Small intestine (tissue), 7 donors: ENCODE measurements at regions not wholly inside any gene's neighbourhood (a gene's known extent, or its start where the extent isn't known, plus 50 kb on each side); places are given as distances from the start of the nearest gene placed in this dataset.
"Not testable (repeated sequence)": the region's sequence is repeated elsewhere in the genome, so short reads cannot be mapped to it uniquely, and the experiment has no call there.

Source experiments
- DNase-seq, 2 donors: peaks; one replicate each; pipeline versions ENCODE4 v3.0.0 to v3.0.0-alpha.2; 2013
- FAIRE-seq: peaks from 2 replicates; lab custom pipeline; 2012; peaks lifted over from hg19 to GRCh38; lab: Jason Lieb, UNC
- H3K27ac ChIP-seq, 3 donors: one replicate each; pipeline ENCODE4 v1.5.1; 2013; ENCODE audit warnings: low read length in 2 of 3, mild to moderate bottlenecking in 2 of 3, control low read depth in 1 of 3, inconsistent platforms in 1 of 3, low read depth in 1 of 3, moderate library complexity in 1 of 3
- H3K27me3 ChIP-seq, 3 donors: one replicate each; pipeline ENCODE4 v1.6.1; 2013; ENCODE audit warnings: low read length in 3 of 3, inconsistent platforms in 1 of 3; ENCODE audit not compliant: control insufficient read depth in 3 of 3, insufficient read depth in 3 of 3
- H3K36me3 ChIP-seq, 3 donors: one replicate each; pipeline ENCODE4 v1.6.1; 2013; ENCODE audit warnings: low read length in 3 of 3, inconsistent platforms in 1 of 3, low read depth in 1 of 3, mild to moderate bottlenecking in 1 of 3, moderate library complexity in 1 of 3; ENCODE audit not compliant: control insufficient read depth in 3 of 3, insufficient read depth in 2 of 3
- H3K4me1 ChIP-seq, 3 donors: one replicate each; pipeline ENCODE4 v1.6.1; 2013; ENCODE audit warnings: low read length in 2 of 3, inconsistent platforms in 1 of 3, low read depth in 1 of 3, mild to moderate bottlenecking in 1 of 3, moderate library complexity in 1 of 3; ENCODE audit not compliant: control insufficient read depth in 3 of 3, insufficient read depth in 2 of 3
- H3K4me3 ChIP-seq, 3 donors: one replicate each; pipeline ENCODE4 v1.5.1; 2013; ENCODE audit warnings: low read length in 3 of 3, control low read depth in 1 of 3, inconsistent platforms in 1 of 3, low read depth in 1 of 3, mild to moderate bottlenecking in 1 of 3, moderate library complexity in 1 of 3
- H3K9me3 ChIP-seq, 2 donors: one replicate each; pipeline ENCODE4 v1.6.1; 2013; ENCODE audit warnings: low read depth in 1 of 2, low read length in 1 of 2; ENCODE audit not compliant: control insufficient read depth in 2 of 2, insufficient read depth in 1 of 2
- WGBS, 3 donors: extraction: QIAGEN DNeasy Blood & Tissue Kit; methylation state at CpG; one replicate each; pipeline ENCODE4 v1.1.7; 2013; 5-methylcytosine and 5-hydroxymethylcytosine counted together
- donor health status: healthy with polysubstance abuse.
- donor health status: control.
- donor health status: control.
- donor health status: Bipolar disorder and iron deficiency.
- donor health status: healthy.

- H3K4me1 ChIP-seq, H3K4me3 ChIP-seq, H3K36me3 ChIP-seq, DNase-seq, FAIRE-seq, H3K27me3 ChIP-seq, H3K27ac ChIP-seq, H3K9me3 ChIP-seq: not testable (repeated sequence)
- 92 to 93% (median 92%) methylated on average over 16 to 35 of the region's 36 CpGs for WGBS, 3 donors
Measured at GRCh38 chr16:88184566-88185355, 198.0 kb upstream of the ZNF469 start.

GRCh38 chr16:88185406-88185805 lies 197.4 kb upstream of the ZNF469 start:
- not testable (repeated sequence) for H3K9me3 ChIP-seq, DNase-seq, H3K27ac ChIP-seq, H3K36me3 ChIP-seq, FAIRE-seq, H3K27me3 ChIP-seq, H3K4me1 ChIP-seq, H3K4me3 ChIP-seq
- WGBS, 3 donors = 97 to 99% (median 98%) methylated on average over 7 to 9 of the region's 9 CpGs

- FAIRE-seq, H3K27ac ChIP-seq, H3K4me1 ChIP-seq, H3K36me3 ChIP-seq, H3K4me3 ChIP-seq, H3K9me3 ChIP-seq, H3K27me3 ChIP-seq: not testable (repeated sequence)
- WGBS, 3 donors = 69 to 79% (median 79%) methylated on average over 50 to 55 of the region's 55 CpGs
- peak in 1 of 2 donors; percentile 16 for DNase-seq
Measured at GRCh38 chr16:88185976-88186888, 196.5 kb upstream of the ZNF469 start.

GRCh38 chr16:88186889-88187870 lies 195.6 kb upstream of the ZNF469 start:
- FAIRE-seq, H3K4me1 ChIP-seq, H3K27ac ChIP-seq, H3K36me3 ChIP-seq, H3K4me3 ChIP-seq, H3K9me3 ChIP-seq, H3K27me3 ChIP-seq, DNase-seq: not testable (repeated sequence)
- 80 to 82% (median 81%) methylated on average over 13 to 21 of the region's 27 CpGs for WGBS, 3 donors

- not testable (repeated sequence) for H3K9me3 ChIP-seq, H3K4me1 ChIP-seq, H3K36me3 ChIP-seq, H3K4me3 ChIP-seq, FAIRE-seq, H3K27ac ChIP-seq, H3K27me3 ChIP-seq, DNase-seq
- 76 to 87% (median 85%) methylated on average over 10 to 12 of the region's 13 CpGs for WGBS, 3 donors
Measured at GRCh38 chr16:88188171-88188895, 194.4 kb upstream of the ZNF469 start.

GRCh38 chr16:88190592-88191095 lies 192.1 kb upstream of the ZNF469 start:
- not testable (repeated sequence) for DNase-seq, H3K27me3 ChIP-seq, H3K4me3 ChIP-seq, FAIRE-seq, H3K9me3 ChIP-seq, H3K36me3 ChIP-seq, H3K27ac ChIP-seq, H3K4me1 ChIP-seq
- WGBS, 3 donors = 47 to 62% (median 62%) methylated on average over 3 of the region's 3 CpGs

GRCh38 chr16:88191168-88191567 lies 191.6 kb upstream of the ZNF469 start:
- not testable (repeated sequence) for DNase-seq, H3K4me3 ChIP-seq, H3K27ac ChIP-seq, H3K4me1 ChIP-seq, H3K36me3 ChIP-seq, H3K27me3 ChIP-seq, FAIRE-seq, H3K9me3 ChIP-seq
- WGBS, 3 donors = 83 to 92% (median 84%) methylated on average over 8 to 9 of the region's 9 CpGs
